ENCODE measurements at regions not wholly inside any gene's neighbourhood (a gene's known extent, or its start where the extent isn't known, plus 50 kb on each side); places are given as distances from the start of the nearest gene placed in this dataset.

- TF ChIP-seq, protein P1, sequence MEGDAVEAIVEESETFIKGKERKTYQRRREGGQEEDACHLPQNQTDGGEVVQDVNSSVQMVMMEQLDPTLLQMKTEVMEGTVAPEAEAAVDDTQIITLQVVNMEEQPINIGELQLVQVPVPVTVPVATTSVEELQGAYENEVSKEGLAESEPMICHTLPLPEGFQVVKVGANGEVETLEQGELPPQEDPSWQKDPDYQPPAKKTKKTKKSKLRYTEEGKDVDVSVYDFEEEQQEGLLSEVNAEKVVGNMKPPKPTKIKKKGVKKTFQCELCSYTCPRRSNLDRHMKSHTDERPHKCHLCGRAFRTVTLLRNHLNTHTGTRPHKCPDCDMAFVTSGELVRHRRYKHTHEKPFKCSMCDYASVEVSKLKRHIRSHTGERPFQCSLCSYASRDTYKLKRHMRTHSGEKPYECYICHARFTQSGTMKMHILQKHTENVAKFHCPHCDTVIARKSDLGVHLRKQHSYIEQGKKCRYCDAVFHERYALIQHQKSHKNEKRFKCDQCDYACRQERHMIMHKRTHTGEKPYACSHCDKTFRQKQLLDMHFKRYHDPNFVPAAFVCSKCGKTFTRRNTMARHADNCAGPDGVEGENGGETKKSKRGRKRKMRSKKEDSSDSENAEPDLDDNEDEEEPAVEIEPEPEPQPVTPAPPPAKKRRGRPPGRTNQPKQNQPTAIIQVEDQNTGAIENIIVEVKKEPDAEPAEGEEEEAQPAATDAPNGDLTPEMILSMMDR (IDR thresholded peaks at IDR 0.05 in 2 of 3, conservative IDR thresholded peaks at IDR 0.05 in 1 of 3; ENCODE audit: control insufficient read depth in 2 of 3, extremely low read depth in 1 of 3, insufficient read depth in 1 of 3, low read depth in 3 of 3, low read length in 3 of 3) = no peak
- TF ChIP-seq ZNF384 (IDR thresholded peaks at IDR 0.05; ENCODE audit: borderline replicate concordance, low read depth, low read length) (no peak), NFXL1 (IDR thresholded peaks at IDR 0.05; ENCODE audit: borderline replicate concordance) (no peak), SPI1 (IDR thresholded peaks at IDR 0.05; ENCODE audit: borderline replicate concordance, insufficient read depth, low read depth, low read length) (no peak), SREBF2 (IDR thresholded peaks at IDR 0.05; ENCODE audit: low read length) (no peak), BACH1 (IDR thresholded peaks at IDR 0.05; ENCODE audit: borderline replicate concordance) (no peak), CHD2 (IDR thresholded peaks at IDR 0.05; ENCODE audit: borderline replicate concordance, low read depth, low read length) (no peak), EP300 (IDR thresholded peaks at IDR 0.05; ENCODE audit: borderline replicate concordance in 1 of 2, control insufficient read depth in 1 of 2, low read depth in 2 of 2, low read length in 2 of 2) (no peak), FOS (IDR thresholded peaks at IDR 0.05; ENCODE audit: borderline replicate concordance, extremely low read depth, insufficient read length) (no peak), POLR2AphosphoS5 (IDR thresholded peaks at IDR 0.05; ENCODE audit: low read length) (no peak), BCL3 (IDR thresholded peaks at IDR 0.05; ENCODE audit: borderline replicate concordance, insufficient read depth, low read depth, low read length, poor library complexity, severe bottlenecking) (peak; percentile 35)
These were observed 121.1 kb upstream of the OTUD4 start for GRCh38 chr4:145301386-145302080.

All from GM12878 (cell line).